Large intestine (tissue), 3 donors: ENCODE measurements at regions not wholly inside any gene's neighbourhood (a gene's known extent, or its start where the extent isn't known, plus 50 kb on each side); places are given as distances from the start of the nearest gene placed in this dataset.

Experiments
- DNase-seq, 2 donors: peaks; one replicate each; pipeline versions ENCODE4 v3.0.0 to v3.0.0-alpha.2; 2013
- H3K27ac ChIP-seq: one replicate; pipeline ENCODE4 v1.5.1; 2013; ENCODE audit warnings: low read length
- H3K27me3 ChIP-seq: 2 replicates; pipeline ENCODE4 v1.6.1; 2013; ENCODE audit warnings: low read length; ENCODE audit not compliant: control insufficient read depth, insufficient read depth
- H3K36me3 ChIP-seq: 2 replicates; pipeline ENCODE4 v1.6.1; 2013; ENCODE audit warnings: low read length; ENCODE audit not compliant: control insufficient read depth, insufficient read depth
- H3K4me1 ChIP-seq: one replicate; pipeline ENCODE4 v1.6.1; 2013; ENCODE audit warnings: low read length; ENCODE audit not compliant: control insufficient read depth, insufficient read depth
- H3K4me3 ChIP-seq: one replicate; pipeline ENCODE4 v1.5.1; 2013; ENCODE audit warnings: low read length
- H3K9me3 ChIP-seq: one replicate; pipeline ENCODE4 v1.6.1; 2013; ENCODE audit warnings: mild to moderate bottlenecking, low read depth, low read length, moderate library complexity; ENCODE audit not compliant: control insufficient read depth
- WGBS: methylation state at CpG from one replicate; pipeline ENCODE4 v1.1.5; 2013; ENCODE audit warnings: low lambda C conversion rate; ENCODE audit not compliant: insufficient coverage; 5-methylcytosine and 5-hydroxymethylcytosine counted together

DNA sequence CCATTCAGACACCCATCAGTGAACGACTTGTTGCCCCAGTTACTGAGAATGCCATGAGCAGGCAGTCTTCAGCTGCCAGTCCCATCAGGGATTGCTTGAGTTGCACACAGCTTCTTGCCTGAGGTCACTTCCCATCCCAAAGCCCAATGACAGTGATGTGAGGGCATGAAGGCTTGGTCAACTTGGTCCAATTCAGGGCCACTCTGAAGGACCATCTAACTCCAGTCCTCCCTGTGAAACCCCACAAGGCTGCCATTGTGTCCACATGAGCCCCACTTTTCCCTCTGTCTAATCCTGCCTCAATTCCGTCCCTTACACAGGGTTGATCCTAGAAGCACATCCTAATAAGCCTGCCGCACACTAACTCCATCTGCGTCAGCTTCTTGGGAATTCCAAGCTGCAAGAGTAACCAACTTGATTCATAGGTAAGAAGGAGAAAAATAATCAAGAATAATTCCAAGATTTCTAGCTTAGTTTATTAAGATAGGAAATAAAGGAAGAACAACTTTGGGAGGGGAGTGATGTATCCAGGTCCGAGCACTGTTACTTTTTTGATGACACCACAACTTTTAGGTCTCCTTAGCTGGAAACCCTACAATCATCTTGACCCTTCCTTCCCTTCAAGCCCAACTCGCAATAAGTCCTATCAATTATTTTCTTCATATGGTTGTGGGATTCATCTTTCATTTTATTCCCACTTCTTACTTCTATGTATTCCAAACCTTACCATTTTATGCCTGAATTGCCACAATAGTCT is 110.9 kb downstream of the LRRC30 start:
- Histone ChIP-seq H3K4me3 (no peak overlapping the region), H3K4me1 (no peaks in the 10 kb centered on the region), H3K36me3 (no peaks in the 10 kb centered on the region), H3K27me3 (no peaks in the 10 kb centered on the region), H3K27ac (no peak overlapping the region), H3K9me3 (no peaks in the 10 kb centered on the region)
- no peak for DNase-seq
- WGBS: 100% methylated on average over 3 of the region's 6 CpGs

DNA sequence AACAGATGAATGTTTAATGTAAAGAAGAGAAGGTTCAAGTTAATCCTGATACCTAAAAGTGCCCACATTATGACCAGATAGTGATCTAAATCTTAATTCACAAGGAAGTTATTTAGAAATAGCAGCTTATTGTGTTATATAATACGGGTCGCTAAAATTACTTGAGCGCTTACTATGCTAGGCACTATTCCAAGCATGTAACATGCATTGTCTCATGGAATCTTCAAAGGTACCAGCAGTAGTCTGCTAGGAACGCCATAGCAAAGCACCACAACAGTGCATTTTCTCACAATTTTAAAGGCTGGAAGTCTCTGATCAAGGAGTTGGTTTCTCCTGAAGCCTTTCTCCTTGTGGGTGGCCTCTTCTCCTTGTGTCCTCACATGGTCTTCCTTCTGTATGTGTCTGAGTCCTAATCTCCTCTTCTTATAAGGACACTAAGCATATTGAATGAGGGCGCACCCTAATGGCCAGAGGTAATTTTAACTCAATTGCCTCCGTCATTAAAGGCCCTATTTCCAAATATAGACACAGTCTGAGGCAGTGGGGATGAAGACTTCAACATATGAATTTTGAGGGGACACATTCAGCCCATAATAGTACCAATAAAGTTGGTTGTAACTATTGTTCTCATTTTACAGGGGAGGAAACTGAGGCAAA is 118.4 kb downstream of the LRRC30 start:
- Histone ChIP-seq H3K9me3 (no peaks in the 10 kb centered on the region), H3K4me3 (no peak overlapping the region), H3K27ac (no peak overlapping the region), H3K4me1 (no peaks in the 10 kb centered on the region), H3K36me3 (no peaks in the 10 kb centered on the region), H3K27me3 (peaks cover 2% of the 10 kb centered on the region)
- WGBS: no CpG with 5 or more reads among the region's 6 CpGs
- DNase-seq: no peak

DNA sequence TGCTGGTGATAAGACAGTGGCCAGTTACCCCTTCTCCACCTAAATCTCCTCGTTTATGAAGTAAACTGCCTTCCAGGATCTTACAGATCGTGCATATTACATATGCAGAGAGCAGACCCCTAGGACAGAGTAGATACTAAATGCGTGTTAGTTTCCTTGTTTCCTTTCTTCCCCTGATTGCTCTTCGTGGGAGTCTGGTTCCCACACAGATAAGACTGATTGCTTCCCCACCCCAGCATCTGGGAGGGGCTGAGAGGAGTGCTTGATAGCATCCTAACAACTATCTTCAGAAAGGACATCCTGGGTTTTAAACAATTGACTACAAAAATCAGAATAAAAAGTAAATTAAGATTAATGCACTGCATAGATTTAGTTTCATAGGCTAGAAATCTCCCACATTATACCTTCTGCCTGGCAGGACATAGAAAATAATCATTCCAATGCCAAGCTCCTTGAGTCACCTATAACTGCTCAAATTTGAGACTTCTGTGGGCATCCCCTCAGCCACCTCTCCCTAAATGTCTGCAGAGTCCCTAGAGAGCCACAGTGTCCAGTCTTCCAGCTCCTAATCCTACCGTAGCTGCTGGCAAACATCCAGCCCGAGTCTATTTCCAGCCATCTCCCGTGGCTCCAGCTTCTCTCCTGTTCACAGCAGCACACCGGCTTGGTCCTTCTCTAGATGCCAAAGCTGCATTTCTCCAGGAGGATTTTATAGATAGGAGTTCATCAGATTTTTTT is 128.3 kb downstream of the LRRC30 start:
- no peak overlapping the region for H3K4me3 ChIP-seq
- no CpG with 5 or more reads among the region's 8 CpGs for WGBS
- no peaks in the 10 kb centered on the region for H3K4me1 ChIP-seq
- no peak overlapping the region for H3K27ac ChIP-seq
- no peaks in the 10 kb centered on the region for H3K9me3 ChIP-seq
- no peaks in the 10 kb centered on the region for H3K27me3 ChIP-seq
- DNase-seq: no peak
- H3K36me3 ChIP-seq: no peaks in the 10 kb centered on the region

DNA sequence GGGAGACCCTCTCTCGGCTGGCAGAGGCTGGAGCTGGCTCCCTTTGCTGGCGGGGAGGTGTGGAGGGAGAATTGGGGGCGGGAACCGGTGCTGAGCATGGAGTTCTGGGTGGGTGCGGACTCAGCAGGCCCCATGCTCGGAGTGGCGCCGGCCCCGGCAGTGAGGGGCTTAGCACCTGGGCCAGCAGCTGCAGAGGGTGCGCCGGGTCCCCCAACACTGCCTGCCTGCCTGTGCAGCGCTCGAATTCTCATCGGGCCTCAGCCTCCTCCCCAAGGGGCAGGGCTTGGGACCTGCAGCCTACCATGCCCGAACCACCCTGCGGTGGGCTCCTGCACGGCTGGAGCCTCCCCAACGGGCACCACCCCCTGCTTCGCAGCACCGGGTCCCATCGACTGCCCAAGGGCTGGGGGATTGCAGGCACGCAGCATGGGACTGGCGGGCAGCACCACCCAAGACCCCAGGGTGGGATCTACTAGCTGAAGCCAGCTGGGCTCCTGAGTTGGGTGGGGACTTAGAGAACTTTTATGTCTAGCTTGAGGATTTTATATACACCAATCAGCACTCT is 129.8 kb downstream of the LRRC30 start:
- no CpG with 5 or more reads among the region's 23 CpGs for WGBS
- H3K4me3 ChIP-seq: no peak overlapping the region

DNA sequence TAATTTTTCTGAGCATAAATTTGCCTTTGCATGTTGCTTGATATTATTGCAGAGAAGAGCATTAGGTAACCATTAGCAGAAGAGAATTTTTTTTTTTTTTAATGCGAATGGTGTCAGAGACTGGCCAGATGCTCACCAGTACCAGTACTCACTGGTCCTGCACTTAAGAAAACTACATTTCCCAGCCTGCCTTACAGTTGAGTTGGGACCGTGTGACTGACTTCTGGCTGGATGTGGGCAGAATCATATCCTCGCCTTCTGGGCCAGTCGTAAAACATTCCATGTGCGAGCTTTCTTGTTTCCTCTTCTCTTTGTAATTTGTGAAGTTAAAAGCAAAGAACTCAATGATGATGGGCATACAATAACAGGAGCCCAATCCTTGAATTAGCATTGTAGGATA is 132.4 kb downstream of the LRRC30 start:
- WGBS: 100% methylated on average over 1 of the region's 5 CpGs
- DNase-seq: no peak
- H3K27ac ChIP-seq: no peak overlapping the region
- no peaks in the 10 kb centered on the region for H3K4me1 ChIP-seq
- H3K36me3 ChIP-seq: no peaks in the 10 kb centered on the region
- no peak overlapping the region for H3K4me3 ChIP-seq
- H3K9me3 ChIP-seq: no peaks in the 10 kb centered on the region
- no peaks in the 10 kb centered on the region for H3K27me3 ChIP-seq

More for the DNA sequence above, 129.8 kb downstream of the LRRC30 start:
- Histone ChIP-seq H3K36me3 (no peaks in the 10 kb centered on the region), H3K27ac (no peak overlapping the region), H3K27me3 (no peaks in the 10 kb centered on the region), H3K9me3 (no peaks in the 10 kb centered on the region), H3K4me1 (no peaks in the 10 kb centered on the region)
- DNase-seq: no peak

DNA sequence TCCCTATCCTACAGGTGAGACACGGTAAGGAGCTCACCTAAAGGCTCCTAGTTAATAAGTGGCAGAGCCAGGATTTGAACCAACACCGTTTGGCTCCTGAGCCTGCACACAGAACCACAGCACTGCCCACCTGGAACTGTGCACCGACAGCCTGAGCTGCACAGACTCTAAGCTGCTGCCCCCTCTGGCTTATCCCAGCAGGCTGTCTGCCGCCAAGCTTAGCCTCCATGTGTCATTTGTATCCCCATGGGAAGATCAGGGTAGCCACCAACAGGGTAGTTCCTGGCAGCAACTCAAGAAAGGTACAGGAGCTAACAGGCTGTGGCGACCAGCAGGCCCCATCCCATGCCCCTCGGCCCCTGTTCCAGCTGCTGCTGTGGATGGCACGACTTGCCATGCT is 135.7 kb downstream of the LRRC30 start:
- peaks cover 3% of the 10 kb centered on the region for H3K4me1 ChIP-seq
- no peak overlapping the region for H3K4me3 ChIP-seq
- no peaks in the 10 kb centered on the region for H3K9me3 ChIP-seq
- no peak for DNase-seq
- H3K27ac ChIP-seq: no peak overlapping the region
- no peaks in the 10 kb centered on the region for H3K36me3 ChIP-seq
- WGBS: no CpG with 5 or more reads among the region's 7 CpGs
- no peaks in the 10 kb centered on the region for H3K27me3 ChIP-seq

DNA sequence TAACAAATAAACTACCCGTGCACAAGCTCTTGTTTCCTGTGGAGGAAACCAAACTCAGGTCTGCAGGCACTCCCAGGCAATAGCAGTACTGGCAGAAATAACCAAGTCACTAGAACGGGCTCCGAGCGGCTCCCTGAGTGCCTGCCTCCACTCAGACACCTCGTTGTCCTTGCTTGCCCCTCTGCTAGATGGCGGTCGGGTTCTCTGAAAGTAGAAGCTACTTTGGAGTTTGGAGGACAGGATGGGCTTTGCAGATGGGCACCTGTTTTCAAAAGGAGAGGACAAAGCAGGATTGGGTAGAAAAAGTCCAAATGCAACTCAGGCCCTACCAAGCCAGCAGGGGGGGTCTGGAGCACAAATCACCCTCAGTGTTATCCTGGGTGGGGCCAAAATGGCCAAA is 136.4 kb downstream of the LRRC30 start:
- H3K27ac ChIP-seq: no peak overlapping the region
- H3K9me3 ChIP-seq: no peaks in the 10 kb centered on the region
- no peaks in the 10 kb centered on the region for H3K27me3 ChIP-seq
- no peaks in the 10 kb centered on the region for H3K36me3 ChIP-seq
- no peak overlapping the region for H3K4me3 ChIP-seq
- peaks cover 3% of the 10 kb centered on the region for H3K4me1 ChIP-seq
- WGBS: no CpG with 5 or more reads among the region's 7 CpGs
- no peak for DNase-seq

DNA sequence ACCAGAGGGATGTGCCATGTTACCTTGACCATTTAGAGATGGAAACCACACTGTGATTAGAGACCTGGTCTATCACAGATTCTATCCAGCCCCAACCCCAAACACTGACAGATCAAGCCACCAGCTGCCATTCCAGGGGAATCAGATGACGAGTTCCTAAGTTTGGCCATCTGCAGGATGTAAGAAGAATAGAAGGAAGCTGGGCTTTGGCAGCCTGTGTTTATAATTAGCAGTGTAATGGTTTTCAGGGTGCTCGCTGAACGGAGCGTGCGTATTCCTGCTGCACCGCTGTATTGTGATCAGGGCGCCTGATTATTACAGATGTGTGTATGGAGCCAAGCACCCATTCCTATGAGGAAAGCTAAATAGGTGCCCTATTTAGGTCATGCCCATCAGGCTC is 138.1 kb downstream of the LRRC30 start:
- H3K4me1 ChIP-seq: peaks cover 3% of the 10 kb centered on the region
- no peaks in the 10 kb centered on the region for H3K27me3 ChIP-seq
- no peak overlapping the region for H3K4me3 ChIP-seq
- no peaks in the 10 kb centered on the region for H3K9me3 ChIP-seq
- DNase-seq: peak in 1 of 2 donors; percentile 9
- H3K36me3 ChIP-seq: no peaks in the 10 kb centered on the region
- no peak overlapping the region for H3K27ac ChIP-seq
- WGBS: no CpG with 5 or more reads among the region's 7 CpGs

DNA sequence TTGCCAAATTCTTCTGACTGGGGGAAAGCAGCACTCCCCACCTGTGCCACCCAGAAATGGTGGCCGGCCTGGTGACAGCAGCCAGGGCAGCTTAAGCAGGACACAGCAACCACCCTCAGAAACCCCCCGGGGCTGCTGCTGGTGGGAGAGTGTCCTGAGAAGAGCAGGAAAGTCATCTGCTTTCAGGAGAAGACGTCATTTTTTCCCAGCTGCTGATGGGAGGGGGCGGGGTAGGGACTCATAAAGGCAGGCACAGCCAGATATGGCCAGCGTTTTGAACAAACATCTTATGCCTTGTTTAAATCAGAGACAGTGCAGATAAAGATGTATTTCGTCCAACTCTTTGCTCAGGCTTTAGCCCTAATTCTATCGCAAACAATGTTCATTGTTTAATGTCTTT is 139.5 kb downstream of the LRRC30 start:
- H3K9me3 ChIP-seq: no peaks in the 10 kb centered on the region
- H3K27me3 ChIP-seq: no peaks in the 10 kb centered on the region
- H3K27ac ChIP-seq: peak overlapping the region; percentile 60
- H3K36me3 ChIP-seq: no peaks in the 10 kb centered on the region
- DNase-seq: peak in 1 of 2 donors; percentile 28
- no peak overlapping the region for H3K4me3 ChIP-seq
- WGBS: 30% methylated on average over 2 of the region's 7 CpGs
- H3K4me1 ChIP-seq: peaks cover 3% of the 10 kb centered on the region

DNA sequence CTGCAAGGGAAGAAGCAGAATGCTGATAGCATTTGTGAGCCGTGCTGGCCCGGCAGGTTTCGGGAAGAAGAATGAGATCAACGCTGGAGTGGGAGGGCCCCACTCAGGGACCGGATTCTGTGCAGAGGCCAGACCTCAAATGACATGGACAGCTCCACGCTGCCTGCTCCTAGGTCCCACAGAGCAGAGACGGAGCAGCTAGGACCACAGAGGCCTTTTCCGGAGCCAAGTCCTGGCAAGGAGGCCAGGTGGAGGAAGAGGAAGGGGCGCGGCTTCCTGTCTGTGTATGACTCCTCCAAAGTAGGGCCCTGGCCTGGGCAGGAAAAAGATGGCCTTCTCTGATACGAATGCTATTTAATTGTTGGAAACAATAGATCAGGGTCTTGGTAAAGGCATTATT is 139.9 kb downstream of the LRRC30 start:
- WGBS: no CpG with 5 or more reads among the region's 11 CpGs
- Histone ChIP-seq H3K27ac (peak overlapping the region; percentile 60), H3K9me3 (no peaks in the 10 kb centered on the region), H3K27me3 (no peaks in the 10 kb centered on the region), H3K4me1 (peaks cover 3% of the 10 kb centered on the region), H3K36me3 (no peaks in the 10 kb centered on the region), H3K4me3 (no peak overlapping the region)
- DNase-seq: peak in 1 of 2 donors; percentile 12
